Peyer's patch (tissue), 4 donors: ENCODE measurements at regions not wholly inside any gene's neighbourhood (a gene's known extent, or its start where the extent isn't known, plus 50 kb on each side); places are given as distances from the start of the nearest gene placed in this dataset.

Experiments used
- CTCF ChIP-seq, 6 experiments: fragments of 450-650 bp in 4 of 6; fragments of 200-600 bp in 2 of 6; sonication (generic) in 1 of 6; IDR thresholded peaks; one replicate each; pipeline ENCODE4 v1.5.1; 2017 to 2019; ENCODE audit warnings: antibody characterized with exemption in 6 of 6, mild to moderate bottlenecking in 3 of 6, moderate library complexity in 1 of 6
- POLR2A ChIP-seq, 2 donors: fragments of 450-650 bp; IDR thresholded peaks; one replicate each; pipeline ENCODE4 v1.5.1; 2017; ENCODE audit warnings: antibody characterized with exemption in 2 of 2, mild to moderate bottlenecking in 2 of 2, moderate library complexity in 2 of 2

DNA sequence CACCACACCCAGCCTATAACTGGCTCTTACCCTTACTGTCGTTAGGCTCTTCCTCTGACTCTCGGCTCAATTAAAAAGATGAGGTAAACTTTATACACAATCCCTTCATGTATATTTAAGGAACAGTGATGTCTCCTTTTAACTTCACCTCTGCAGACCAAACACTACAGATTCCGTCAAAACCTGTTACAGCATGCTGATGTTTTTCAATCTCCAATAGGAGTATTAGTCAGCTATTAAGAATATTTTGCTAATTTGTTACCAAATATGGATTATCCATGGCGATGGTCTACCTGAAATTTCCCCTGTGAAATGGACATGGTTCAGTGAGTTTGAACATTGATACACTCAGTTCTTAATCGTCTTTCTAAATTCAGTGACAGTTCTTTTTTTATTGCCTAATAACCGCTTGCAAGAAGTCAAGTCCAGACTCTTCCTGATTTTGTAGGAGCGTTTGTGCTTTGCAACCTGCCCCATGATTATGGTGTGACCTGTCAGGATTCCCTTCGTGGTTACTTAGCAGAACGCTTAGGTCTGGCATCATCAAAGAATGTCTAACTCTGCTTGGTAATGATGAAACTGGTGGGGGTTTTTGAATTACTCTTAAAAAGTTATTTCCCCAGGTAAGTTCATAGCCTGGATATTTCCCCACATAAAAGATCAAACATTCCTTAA lies 72.2 kb upstream of the STOX2 start:
- TF ChIP-seq POLR2A (IDR thresholded peaks at IDR 0.05) (no peak), CTCF (IDR thresholded peaks at IDR 0.05) (no peak)
